Loucy (cell line): ENCODE measurements at regions not wholly inside any gene's neighbourhood (a gene's known extent, or its start where the extent isn't known, plus 50 kb on each side); places are given as distances from the start of the nearest gene placed in this dataset.

Source experiments
- H2AFZ ChIP-seq: fragments of 200-600 bp; sonication (generic); 2 replicates; pipeline ENCODE4 v1.6.0; 2016; ENCODE audit warnings: antibody characterized with exemption, mild to moderate bottlenecking, low read length, moderate library complexity
- H3F3A ChIP-seq: fragments of 200-600 bp; 2 replicates; pipeline ENCODE4 v1.6.0; 2016; ENCODE audit warnings: antibody characterized with exemption, low read depth, mild to moderate bottlenecking
- H3K27me3 ChIP-seq: fragments of 200-600 bp; sonication (generic); 2 replicates; pipeline ENCODE4 v1.6.1; 2014; ENCODE audit warnings: low read length, mild to moderate bottlenecking; ENCODE audit not compliant: insufficient read depth, poor library complexity, severe bottlenecking
- H3K36me3 ChIP-seq: fragments of 200-600 bp; sonication (generic); 2 replicates; pipeline ENCODE4 v1.6.1; 2016; ENCODE audit warnings: low read length; ENCODE audit not compliant: insufficient read depth
- H3K4me1 ChIP-seq: fragments of 200-600 bp; sonication (generic); 2 replicates; pipeline ENCODE4 v1.5.1; 2014; ENCODE audit warnings: low read length, mild to moderate bottlenecking; ENCODE audit not compliant: insufficient read depth, poor library complexity, severe bottlenecking
- H3K4me2 ChIP-seq: fragments of 200-600 bp; sonication (generic); 2 replicates; pipeline ENCODE4 v1.6.0; 2014; ENCODE audit warnings: antibody characterized with exemption, low read length, low read depth, mild to moderate bottlenecking; ENCODE audit not compliant: poor library complexity, severe bottlenecking
- H3K4me3 ChIP-seq: fragments of 200-600 bp; sonication (generic); 2 replicates; pipeline ENCODE4 v1.5.1; 2014; ENCODE audit warnings: low read length, mild to moderate bottlenecking, mixed read lengths; ENCODE audit not compliant: poor library complexity, severe bottlenecking
- H3K79me2 ChIP-seq: fragments of 200-600 bp; sonication (generic); 2 replicates; pipeline ENCODE4 v1.6.1; 2014; ENCODE audit warnings: low read length; ENCODE audit not compliant: insufficient read depth
- H3K9ac ChIP-seq: fragments of 200-600 bp; sonication (generic); 2 replicates; pipeline ENCODE4 v1.6.0; 2014; ENCODE audit warnings: mild to moderate bottlenecking, low read depth, low read length, moderate library complexity; ENCODE audit not compliant: poor library complexity, severe bottlenecking
- H3K9me2 ChIP-seq: fragments of 200-600 bp; sonication (generic); replicated peaks from 2 replicates; pipeline ENCODE4 v1.6.1; 2016; ENCODE audit warnings: low read depth, low read length, mixed read lengths
- H3K9me3 ChIP-seq: fragments of 200-600 bp; sonication (generic); 2 replicates; pipeline ENCODE4 v1.6.1; 2014; ENCODE audit warnings: mild to moderate bottlenecking, antibody characterized with exemption, low read length, low read depth; ENCODE audit not compliant: insufficient read depth
- H4K20me1 ChIP-seq: fragments of 200-600 bp; sonication (generic); 2 replicates; pipeline ENCODE4 v1.6.0; 2014; ENCODE audit warnings: antibody characterized with exemption, low read length, mild to moderate bottlenecking; ENCODE audit not compliant: insufficient read depth, poor library complexity, severe bottlenecking
- CTCF ChIP-seq: fragments of 200-600 bp; sonication (generic); conservative IDR thresholded peaks from 2 replicates; pipeline ENCODE4 v1.5.1; 2014; ENCODE audit warnings: mild to moderate bottlenecking, antibody characterized with exemption, low read length
- EZH2phosphoT487 ChIP-seq: fragments of 200-600 bp; IDR thresholded peaks from 2 replicates; pipeline ENCODE4 v1.6.1; 2018; ENCODE audit warnings: antibody characterized with exemption, mild to moderate bottlenecking, moderate library complexity, borderline replicate concordance

- no peak overlapping the region for H3K4me3 ChIP-seq
- H3K79me2 ChIP-seq: no peaks in the 10 kb centered on the region
- H3K4me1 ChIP-seq: peaks cover 7% of the 10 kb centered on the region
- no peaks in the 10 kb centered on the region for H3K9me3 ChIP-seq
- H3K27me3 ChIP-seq: no peaks in the 10 kb centered on the region
- H4K20me1 ChIP-seq: no peaks in the 10 kb centered on the region
- H2AFZ ChIP-seq: no peak overlapping the region
- TF ChIP-seq CTCF (no peak), EZH2phosphoT487 (no peak)
- no peaks in the 10 kb centered on the region for H3K9me2 ChIP-seq
- no peak overlapping the region for H3K4me2 ChIP-seq
- H3F3A ChIP-seq: no peaks in the 10 kb centered on the region
- H3K9ac ChIP-seq: no peak overlapping the region
- no peaks in the 10 kb centered on the region for H3K36me3 ChIP-seq
These were observed 55.5 kb upstream of the RASGRP1 start for GRCh38 chr15:38620098-38620497.

- Histone ChIP-seq H3F3A (no peaks in the 10 kb centered on the region), H3K4me3 (no peak overlapping the region), H3K4me1 (peaks cover 8% of the 10 kb centered on the region), H3K79me2 (no peaks in the 10 kb centered on the region), H3K27me3 (no peaks in the 10 kb centered on the region), H3K9me2 (no peaks in the 10 kb centered on the region), H4K20me1 (no peaks in the 10 kb centered on the region), H3K9ac (no peak overlapping the region), H2AFZ (peak overlapping the region; percentile 73), H3K36me3 (no peaks in the 10 kb centered on the region), H3K9me3 (no peaks in the 10 kb centered on the region), H3K4me2 (no peak overlapping the region)
- no peak for TF ChIP-seq CTCF
- TF ChIP-seq EZH2phosphoT487: no peak
These were observed 56.4 kb upstream of the RASGRP1 start for GRCh38 chr15:38620851-38621594.

- Histone ChIP-seq H3K4me1 (peaks cover 16% of the 10 kb centered on the region), H3K9ac (no peak overlapping the region), H3K9me3 (no peaks in the 10 kb centered on the region), H3K9me2 (no peaks in the 10 kb centered on the region), H3F3A (no peaks in the 10 kb centered on the region), H3K36me3 (no peaks in the 10 kb centered on the region), H3K79me2 (no peaks in the 10 kb centered on the region), H3K27me3 (no peaks in the 10 kb centered on the region), H4K20me1 (no peaks in the 10 kb centered on the region), H2AFZ (no peak overlapping the region), H3K4me2 (no peak overlapping the region), H3K4me3 (no peak overlapping the region)
- no peak for TF ChIP-seq CTCF
- no peak for TF ChIP-seq EZH2phosphoT487
These were observed 57.7 kb upstream of the RASGRP1 start for GRCh38 chr15:38622304-38622703.
